ENCODE measurements at regions not wholly inside any gene's neighbourhood (a gene's known extent, or its start where the extent isn't known, plus 50 kb on each side); places are given as distances from the start of the nearest gene placed in this dataset.

GRCh38 chr15:70279096-70279495, 181.4 kb upstream of the TLE3 start:
- no peak for TF ChIP-seq CTCF (IDR thresholded peaks at IDR 0.05)

- TF ChIP-seq CTCF (IDR thresholded peaks at IDR 0.05) = no peak
These were observed 180.9 kb upstream of the TLE3 start for GRCh38 chr15:70278644-70279043.

GRCh38 chr15:70277556-70277955, 179.8 kb upstream of the TLE3 start:
- no peak for TF ChIP-seq CTCF (IDR thresholded peaks at IDR 0.05)

GRCh38 chr15:70276401-70276800, 178.7 kb upstream of the TLE3 start:
- TF ChIP-seq CTCF (IDR thresholded peaks at IDR 0.05) = no peak

- no peak for TF ChIP-seq CTCF (IDR thresholded peaks at IDR 0.05)
These were observed 177.9 kb upstream of the TLE3 start for GRCh38 chr15:70275461-70276138.

GRCh38 chr15:70274908-70275307, 177.2 kb upstream of the TLE3 start:
- no peak for TF ChIP-seq CTCF (IDR thresholded peaks at IDR 0.05)

- TF ChIP-seq CTCF (IDR thresholded peaks at IDR 0.05) = no peak
These were observed 176.7 kb upstream of the TLE3 start for GRCh38 chr15:70274255-70274880.

Data from LNCAP (cell line).